ENCODE measurements at regions not wholly inside any gene's neighbourhood (a gene's known extent, or its start where the extent isn't known, plus 50 kb on each side); places are given as distances from the start of the nearest gene placed in this dataset.

DNA sequence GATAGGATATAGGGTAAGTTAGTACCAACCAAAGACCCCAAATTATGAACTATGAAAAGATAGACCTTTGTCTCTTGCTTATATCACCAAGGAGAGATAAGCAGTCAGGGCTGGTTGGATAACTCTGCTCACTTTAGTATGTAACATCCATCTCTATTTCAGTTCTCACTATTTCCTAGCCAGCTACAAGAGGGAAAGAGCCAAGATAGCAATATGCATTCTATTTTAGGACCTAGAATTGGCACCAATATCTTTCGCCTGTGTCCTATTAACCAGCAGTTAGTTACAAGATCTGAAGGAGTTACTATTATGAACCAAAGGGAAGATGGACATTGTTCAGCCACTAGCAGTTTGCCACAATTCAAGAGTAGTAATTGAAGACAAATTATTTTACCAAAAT, 457.5 kb downstream of the NSUN3 start:
- no peak for DNase-seq

DNA sequence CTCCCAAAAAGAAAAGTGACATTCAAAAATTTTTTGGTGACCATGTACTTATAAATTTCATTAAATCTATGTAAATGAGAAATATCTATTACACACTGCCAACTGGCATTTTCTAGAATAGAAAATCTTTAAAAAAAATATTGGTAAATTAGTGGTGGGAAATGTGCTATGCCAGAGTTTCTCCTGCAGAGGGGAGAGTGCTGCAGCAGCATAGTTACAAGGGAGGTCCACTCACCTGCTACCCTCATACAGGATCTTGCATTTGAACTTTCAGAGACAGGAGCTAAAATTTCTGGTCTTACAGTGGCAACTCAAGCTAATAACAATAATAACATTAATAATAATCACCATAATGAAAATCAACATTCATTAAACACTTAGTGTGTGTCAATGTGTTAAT, 459.6 kb downstream of the NSUN3 start:
- DNase-seq: no peak

DNA sequence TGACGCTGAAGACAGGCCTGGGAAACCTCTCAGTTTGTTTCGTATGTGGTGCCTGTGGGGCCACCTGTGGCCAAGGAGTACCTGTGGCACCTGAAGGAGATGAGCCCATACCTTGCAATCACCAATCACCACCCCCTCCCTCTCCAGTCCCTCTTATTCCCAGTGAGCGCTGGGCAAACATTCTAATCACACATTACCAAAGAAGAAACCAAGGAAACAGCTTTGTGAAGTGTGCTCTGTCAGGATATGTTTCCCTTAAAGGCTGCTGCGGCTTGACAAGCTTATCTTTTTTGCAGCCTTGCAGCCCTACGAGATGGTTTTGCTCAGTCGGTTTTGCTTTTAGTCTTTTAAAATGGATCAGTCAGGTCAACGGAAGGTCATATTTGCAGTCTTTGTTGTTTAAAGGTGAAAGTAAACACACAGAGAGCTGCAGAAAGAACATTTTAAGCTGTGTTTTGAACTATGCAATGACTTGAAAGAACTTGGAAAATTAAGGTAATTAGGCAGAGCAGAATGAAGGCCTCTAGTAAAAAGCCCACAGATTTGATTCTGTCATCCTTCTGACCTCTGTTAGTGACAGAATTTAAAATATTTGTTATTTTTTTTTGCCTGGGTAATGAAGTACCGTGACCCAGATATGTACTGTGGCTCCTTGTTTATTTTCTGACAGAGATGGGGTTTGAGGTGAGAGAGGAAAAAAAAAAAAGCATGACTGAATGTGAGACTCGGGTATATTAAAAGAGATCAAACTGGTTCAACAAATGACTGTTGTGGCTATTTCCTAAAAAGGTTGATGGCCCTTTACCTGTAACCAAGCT, 461.4 kb downstream of the NSUN3 start:
- no peak for DNase-seq

- DNase-seq: no peak
Observed at GRCh38 chr3:94525043-94525442, 462.2 kb downstream of the NSUN3 start.

- DNase-seq: no peak
Observed at GRCh38 chr3:94529816-94530215, 467.0 kb downstream of the NSUN3 start.

DNA sequence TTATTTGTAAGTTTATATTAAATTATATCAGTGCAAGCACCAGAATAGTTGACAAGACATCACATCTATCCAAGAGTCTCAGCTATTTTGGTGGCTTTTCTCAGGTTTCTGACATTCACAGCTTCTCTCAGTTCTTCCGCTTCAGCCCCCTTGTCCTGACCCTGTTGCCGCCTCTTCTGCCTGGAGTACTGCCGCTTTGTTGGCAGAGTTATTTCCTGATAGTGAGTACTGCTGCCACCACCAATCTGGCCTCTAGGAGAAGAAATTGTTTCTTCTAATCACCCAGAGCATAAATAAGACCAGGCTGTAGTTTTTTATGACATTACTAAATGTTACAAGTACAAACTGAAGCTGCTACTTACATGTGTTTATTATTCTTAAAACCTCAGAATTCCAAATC, 470.1 kb downstream of the NSUN3 start:
- DNase-seq: no peak

- DNase-seq: no peak
Observed at GRCh38 chr3:94539937-94540336, 477.1 kb downstream of the NSUN3 start.

GRCh38 chr3:94543161-94543560, 480.3 kb downstream of the NSUN3 start:
- no peak for DNase-seq

GRCh38 chr3:94544131-94544789, 481.4 kb downstream of the NSUN3 start:
- no peak for DNase-seq

DNA sequence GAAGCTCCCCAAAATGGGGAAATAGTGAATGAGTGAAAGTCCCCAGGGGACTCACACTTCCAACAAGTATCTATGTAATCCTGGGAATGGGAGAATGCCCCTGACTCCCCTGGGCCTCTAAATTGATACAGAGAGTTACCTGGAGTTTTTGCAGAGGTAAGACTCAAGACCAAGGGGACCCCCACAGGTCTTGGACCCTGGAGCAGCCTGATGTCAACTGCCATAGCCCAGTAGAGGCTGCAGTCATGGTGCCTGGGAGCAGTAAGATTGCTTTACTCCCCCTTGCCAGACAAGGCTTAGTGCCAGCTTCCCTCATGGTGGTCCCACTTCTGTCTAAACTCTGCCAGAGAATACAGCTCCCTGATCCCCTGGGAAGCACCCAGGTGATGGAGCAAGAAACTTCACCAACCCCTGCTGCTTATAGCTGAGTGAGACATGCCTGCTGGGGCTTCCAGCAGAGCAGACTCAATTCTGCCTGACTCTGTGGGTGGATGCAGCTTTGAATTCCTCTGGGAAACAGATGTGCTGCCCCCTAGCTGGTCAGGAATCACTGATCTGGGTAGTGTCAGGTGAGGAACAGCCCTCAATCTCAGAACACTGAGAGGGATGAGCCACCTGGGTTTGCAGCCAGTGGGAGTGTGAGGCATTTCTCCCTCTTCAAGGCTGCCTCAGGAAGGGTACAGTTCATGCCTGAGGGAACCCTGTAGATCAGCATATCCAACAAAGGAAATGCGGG, 485.9 kb downstream of the NSUN3 start:
- no peak for DNase-seq

GRCh38 chr3:94561094-94561493, 498.2 kb downstream of the NSUN3 start:
- DNase-seq: no peak

DNA sequence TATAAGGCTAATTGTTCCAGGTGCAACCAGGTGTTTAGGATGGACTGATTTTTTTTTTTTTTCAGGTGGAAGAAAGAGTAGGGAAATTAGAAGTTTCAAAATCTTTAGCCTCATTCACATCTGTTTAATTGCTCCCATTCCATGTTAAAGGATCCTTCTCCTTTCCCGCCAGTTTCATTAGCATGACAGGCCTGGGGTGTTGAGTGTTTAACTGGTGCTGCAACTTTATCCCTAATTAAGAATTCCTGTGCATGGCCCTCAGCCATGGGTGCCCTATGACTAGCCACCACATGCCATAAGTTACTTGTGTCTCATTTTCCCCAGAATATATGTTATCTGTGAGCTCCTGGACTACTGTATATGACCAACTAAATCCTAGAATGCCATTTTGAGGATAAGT, 501.4 kb downstream of the NSUN3 start:
- DNase-seq: no peak

DNA sequence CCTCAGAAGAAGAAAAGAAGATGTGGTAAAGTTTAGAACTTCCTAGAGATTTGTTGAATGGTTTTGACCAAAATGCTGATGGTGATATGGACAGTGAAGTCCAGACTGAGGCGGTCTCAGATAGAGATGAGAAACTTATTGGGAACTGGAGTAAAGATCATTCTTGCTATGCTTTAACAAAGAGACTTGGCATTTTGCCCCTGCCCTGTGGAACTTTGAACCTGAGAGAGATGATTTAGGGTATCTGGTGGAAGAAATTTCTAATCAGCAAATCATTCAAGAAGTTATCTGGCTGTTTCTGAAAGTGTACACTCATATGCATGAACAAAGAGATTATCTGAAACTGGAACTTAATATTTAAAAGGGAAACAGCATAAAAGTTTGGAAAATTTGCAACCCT, 505.2 kb downstream of the NSUN3 start:
- DNase-seq: no peak

DNA sequence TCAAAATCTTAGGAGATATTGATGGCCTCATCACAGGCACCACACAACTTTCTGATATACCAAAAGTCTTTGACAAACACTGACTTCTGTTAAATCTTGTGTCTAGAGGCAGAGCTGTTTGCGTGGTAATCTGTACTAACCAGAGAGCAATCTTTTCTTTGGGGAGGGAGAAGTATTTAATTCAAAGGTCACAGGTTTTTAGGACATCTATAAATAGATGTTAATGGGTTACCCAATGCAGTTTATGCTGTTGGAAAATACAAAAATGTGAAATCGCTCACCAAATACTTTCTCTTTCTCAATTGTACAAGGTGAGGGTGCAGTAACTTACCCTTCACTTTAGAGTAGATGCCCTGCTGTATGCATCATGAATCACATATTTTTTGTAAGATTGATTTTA, 510.5 kb downstream of the NSUN3 start:
- no peak for DNase-seq

GRCh38 chr3:94587291-94587690, 524.4 kb downstream of the NSUN3 start:
- DNase-seq: no peak

DNA sequence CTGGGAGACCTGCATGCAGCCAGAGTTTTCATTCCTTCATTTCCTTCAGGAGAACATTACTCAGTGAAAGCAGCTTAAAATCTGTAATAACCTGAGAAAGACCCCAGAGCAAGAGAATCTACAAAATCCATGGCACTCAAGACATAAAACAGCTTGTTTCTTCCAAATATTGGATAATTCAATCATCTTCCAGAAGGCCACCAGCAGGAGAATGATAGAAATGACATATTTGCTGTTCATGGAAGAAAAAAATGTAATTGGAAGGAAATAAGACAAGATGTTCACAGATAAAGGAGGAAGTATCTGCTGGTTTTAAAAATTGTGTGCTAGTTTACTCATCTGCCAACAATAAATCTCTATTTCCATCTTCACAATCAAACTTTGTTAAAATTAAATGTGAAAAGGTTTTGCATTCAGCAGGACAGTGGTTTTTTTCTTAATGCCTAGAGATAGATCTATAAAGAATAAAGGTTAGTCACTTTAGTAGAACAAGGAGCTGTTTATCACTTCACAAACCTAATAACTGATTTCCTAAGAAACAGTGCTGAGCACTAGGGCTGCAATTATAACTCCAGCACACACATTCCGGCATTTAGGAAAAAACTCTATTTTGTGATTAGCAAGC, 530.8 kb downstream of the NSUN3 start:
- DNase-seq: no peak

DNA sequence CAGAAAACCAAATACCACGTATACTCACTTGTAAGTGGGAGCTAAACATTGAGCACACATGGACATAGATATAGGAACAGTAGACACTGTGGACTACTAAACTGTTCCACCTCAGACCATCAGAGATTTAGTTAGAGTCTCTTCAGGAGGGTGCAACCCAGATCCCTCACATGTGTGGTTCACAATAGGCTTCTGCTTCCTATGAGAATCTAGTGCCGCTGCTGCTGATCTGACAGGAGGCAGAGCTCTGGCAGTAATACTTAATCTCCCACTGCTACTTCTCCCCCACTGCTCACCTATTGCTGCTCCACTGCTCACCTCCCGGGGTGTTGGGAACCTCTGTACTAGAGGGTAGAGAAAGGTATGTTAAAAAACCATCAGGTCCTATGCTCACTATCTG, 533.3 kb downstream of the NSUN3 start:
- no peak for DNase-seq

GRCh38 chr3:94596887-94597566, 534.2 kb downstream of the NSUN3 start:
- DNase-seq: no peak

GRCh38 chr3:94607778-94608177, 544.9 kb downstream of the NSUN3 start:
- no peak for DNase-seq

DNA sequence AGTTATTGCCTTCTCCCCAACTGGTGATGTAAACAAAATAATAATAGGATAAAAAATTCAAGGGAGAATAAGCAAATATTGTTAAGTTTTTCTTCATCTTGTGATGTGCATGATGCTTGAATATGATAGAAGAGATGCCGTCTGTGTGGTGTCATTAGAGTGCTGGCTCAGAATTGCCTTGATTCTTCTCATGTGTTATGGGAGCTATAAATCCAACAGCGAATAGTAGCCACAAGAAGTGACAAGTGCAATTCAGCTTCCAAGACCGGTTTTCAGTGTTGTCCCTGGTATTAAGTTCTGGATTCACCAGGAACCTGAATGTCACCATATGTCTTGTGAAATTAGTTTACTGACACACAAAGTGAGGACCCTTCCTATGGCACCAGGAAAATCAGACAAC, 547.0 kb downstream of the NSUN3 start:
- DNase-seq: no peak

GRCh38 chr3:94611596-94611995, 548.7 kb downstream of the NSUN3 start:
- no peak for DNase-seq

DNA sequence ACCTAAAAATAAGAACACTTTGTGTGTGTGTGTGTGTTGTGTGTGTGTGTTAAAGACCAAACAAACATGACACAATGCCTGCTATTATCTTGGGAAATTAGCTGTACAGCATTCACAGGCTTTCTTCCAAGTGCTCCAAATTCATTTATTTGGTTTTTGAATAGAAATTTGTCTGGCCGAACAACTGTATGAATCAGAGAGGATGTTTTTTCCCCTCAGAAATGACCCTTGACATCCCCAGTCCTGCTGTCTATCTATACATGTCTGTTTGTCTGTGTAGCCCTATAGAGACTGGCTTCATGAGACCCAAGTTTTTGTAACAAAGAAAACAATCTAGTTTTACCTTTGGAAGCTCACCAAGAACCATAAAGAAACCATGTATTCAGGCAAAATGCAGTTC, 549.8 kb downstream of the NSUN3 start:
- DNase-seq: no peak

- DNase-seq: no peak
Observed at GRCh38 chr3:94614192-94614591, 551.3 kb downstream of the NSUN3 start.

Data from 8988T (cell line).